ENCODE measurements at regions not wholly inside any gene's neighbourhood (a gene's known extent, or its start where the extent isn't known, plus 50 kb on each side); places are given as distances from the start of the nearest gene placed in this dataset.
A peak's percentile ranks its signal among the peaks of the same experiment; 100 is the strongest.
"Not testable (repeated sequence)": the region's sequence is repeated elsewhere in the genome, so short reads cannot be mapped to it uniquely, and the experiment has no call there.

- CTCF ChIA-PET: no interaction called here
- H3K36me3 Mint-ChIP-seq (ENCODE audit: low read depth): no peaks in the 10 kb centered on the region
- no peak overlapping the region for H3K27ac Mint-ChIP-seq
- H3K4me1 Mint-ChIP-seq (ENCODE audit: low read depth): peaks cover 2% of the 10 kb centered on the region
- H3K27me3 Mint-ChIP-seq (ENCODE audit: low read depth): no peaks in the 10 kb centered on the region
- H3K4me3 Mint-ChIP-seq: no peak overlapping the region
- intact Hi-C loops (cut with micrococcal nuclease): no loop called here
- no peaks in the 10 kb centered on the region for H3K9me3 Mint-ChIP-seq
- DNase-seq: no peak
These were observed 178.1 kb upstream of the IL12B start for GRCh38 chr5:159508344-159508743.

- H3K27me3 Mint-ChIP-seq (ENCODE audit: low read depth): no peaks in the 10 kb centered on the region
- no peak overlapping the region for H3K4me3 Mint-ChIP-seq
- CTCF ChIA-PET: interaction anchor here (0.7 kb wide), 1 partner anchor 668 kb away, joined by 3 read pairs; no protein-coding TSS in a partner anchor
- DNase-seq: no peak
- H3K27ac Mint-ChIP-seq: no peak overlapping the region
- H3K9me3 Mint-ChIP-seq: no peaks in the 10 kb centered on the region
- intact Hi-C loops (cut with micrococcal nuclease): no loop called here
- H3K4me1 Mint-ChIP-seq (ENCODE audit: low read depth): peaks cover 2% of the 10 kb centered on the region
- H3K36me3 Mint-ChIP-seq (ENCODE audit: low read depth): no peaks in the 10 kb centered on the region
These were observed 178.8 kb upstream of the IL12B start for GRCh38 chr5:159509002-159509660.

GRCh38 chr5:159510282-159510681 is 180.0 kb upstream of the IL12B start:
- peaks cover 3% of the 10 kb centered on the region for H3K4me1 Mint-ChIP-seq (ENCODE audit: low read depth)
- no peaks in the 10 kb centered on the region for H3K9me3 Mint-ChIP-seq
- CTCF ChIA-PET: no interaction called here
- no peak for DNase-seq
- H3K36me3 Mint-ChIP-seq (ENCODE audit: low read depth): no peaks in the 10 kb centered on the region
- H3K27ac Mint-ChIP-seq: no peak overlapping the region
- H3K4me3 Mint-ChIP-seq: no peak overlapping the region
- intact Hi-C loops (cut with micrococcal nuclease): no loop called here
- peaks cover 3% of the 10 kb centered on the region for H3K27me3 Mint-ChIP-seq (ENCODE audit: low read depth)

- Mint-ChIP-seq H3K4me3 (no peak overlapping the region), H3K27me3 (ENCODE audit: low read depth) (peaks cover 4% of the 10 kb centered on the region), H3K36me3 (ENCODE audit: low read depth) (no peaks in the 10 kb centered on the region), H3K27ac (no peak overlapping the region), H3K9me3 (no peaks in the 10 kb centered on the region), H3K4me1 (ENCODE audit: low read depth) (peaks cover 9% of the 10 kb centered on the region)
- CTCF ChIA-PET: no interaction called here
- no peak for DNase-seq
- intact Hi-C loops (cut with micrococcal nuclease): no loop called here
These were observed 181.3 kb upstream of the IL12B start for GRCh38 chr5:159511570-159511969.

- no peaks in the 10 kb centered on the region for H3K36me3 Mint-ChIP-seq (ENCODE audit: low read depth)
- intact Hi-C loops (cut with micrococcal nuclease): no loop called here
- peaks cover 4% of the 10 kb centered on the region for H3K27me3 Mint-ChIP-seq (ENCODE audit: low read depth)
- peak overlapping the region; percentile 8 for H3K27ac Mint-ChIP-seq
- H3K4me1 Mint-ChIP-seq (ENCODE audit: low read depth): peaks cover 9% of the 10 kb centered on the region
- H3K4me3 Mint-ChIP-seq: no peak overlapping the region
- H3K9me3 Mint-ChIP-seq: no peaks in the 10 kb centered on the region
- CTCF ChIA-PET: no interaction called here
- no peak for DNase-seq
These were observed 181.8 kb upstream of the IL12B start for GRCh38 chr5:159512064-159512463.

GRCh38 chr5:159514229-159514810 is 184.0 kb upstream of the IL12B start:
- peaks cover 4% of the 10 kb centered on the region for H3K27me3 Mint-ChIP-seq (ENCODE audit: low read depth)
- intact Hi-C loops (cut with micrococcal nuclease): loop anchor here (2.0 kb wide), 2 partner anchors 164 to 358 kb away; no protein-coding TSS in a partner anchor
- H3K27ac Mint-ChIP-seq: no peak overlapping the region
- DNase-seq: no peak
- CTCF ChIA-PET: interaction anchor here (0.6 to 1.5 kb wide), 2 partner anchors 473 to 1431 kb away, joined by 3 to 6 read pairs; no protein-coding TSS in a partner anchor
- peaks cover 9% of the 10 kb centered on the region for H3K4me1 Mint-ChIP-seq (ENCODE audit: low read depth)
- H3K4me3 Mint-ChIP-seq: no peak overlapping the region
- no peaks in the 10 kb centered on the region for H3K9me3 Mint-ChIP-seq
- H3K36me3 Mint-ChIP-seq (ENCODE audit: low read depth): no peaks in the 10 kb centered on the region

GRCh38 chr5:159515197-159515596 is 184.9 kb upstream of the IL12B start:
- Mint-ChIP-seq H3K27ac (no peak overlapping the region), H3K36me3 (ENCODE audit: low read depth) (no peaks in the 10 kb centered on the region), H3K4me3 (no peak overlapping the region), H3K27me3 (ENCODE audit: low read depth) (peaks cover 4% of the 10 kb centered on the region), H3K9me3 (no peaks in the 10 kb centered on the region), H3K4me1 (ENCODE audit: low read depth) (peaks cover 9% of the 10 kb centered on the region)
- no peak for DNase-seq
- intact Hi-C loops (cut with micrococcal nuclease): loop anchor here (1.0 to 5.0 kb wide), 5 partner anchors 164 to 401 kb away; partner anchors contain the start of genes ADRA1B and IL12B
- CTCF ChIA-PET: interaction anchor here (0.5 to 1.5 kb wide), 5 partner anchors 9 to 1432 kb away, joined by 3 to 7 read pairs (median 3); no protein-coding TSS in a partner anchor

GRCh38 chr5:159515909-159516415 is 185.7 kb upstream of the IL12B start:
- Mint-ChIP-seq H3K27ac (no peak overlapping the region), H3K27me3 (ENCODE audit: low read depth) (peaks cover 4% of the 10 kb centered on the region), H3K36me3 (ENCODE audit: low read depth) (no peaks in the 10 kb centered on the region), H3K4me1 (ENCODE audit: low read depth) (peaks cover 9% of the 10 kb centered on the region), H3K4me3 (no peak overlapping the region), H3K9me3 (no peaks in the 10 kb centered on the region)
- peak; percentile 87 for DNase-seq
- CTCF ChIA-PET: interaction anchor here (0.5 to 1.8 kb wide), 17 partner anchors 9 to 1412 kb away, joined by 3 to 8 read pairs (median 4); no protein-coding TSS in a partner anchor
- intact Hi-C loops (cut with micrococcal nuclease): loop anchor here (1.0 to 5.0 kb wide), 8 partner anchors 71 to 471 kb away; partner anchors contain the start of genes ADRA1B and IL12B

- H3K4me1 Mint-ChIP-seq (ENCODE audit: low read depth): peaks cover 9% of the 10 kb centered on the region
- CTCF ChIA-PET: no interaction called here
- H3K27me3 Mint-ChIP-seq (ENCODE audit: low read depth): peaks cover 4% of the 10 kb centered on the region
- H3K9me3 Mint-ChIP-seq: no peaks in the 10 kb centered on the region
- no peaks in the 10 kb centered on the region for H3K36me3 Mint-ChIP-seq (ENCODE audit: low read depth)
- H3K4me3 Mint-ChIP-seq: no peak overlapping the region
- no peak overlapping the region for H3K27ac Mint-ChIP-seq
- intact Hi-C loops (cut with micrococcal nuclease): loop anchor here (5.0 kb wide), 2 partner anchors 186 to 254 kb away; partner anchors contain the start of gene IL12B
- no peak for DNase-seq
These were observed 188.1 kb upstream of the IL12B start for GRCh38 chr5:159518371-159518770.

- Mint-ChIP-seq H3K4me3 (no peak overlapping the region), H3K36me3 (ENCODE audit: low read depth) (no peaks in the 10 kb centered on the region), H3K9me3 (no peaks in the 10 kb centered on the region), H3K4me1 (ENCODE audit: low read depth) (peaks cover 9% of the 10 kb centered on the region), H3K27me3 (ENCODE audit: low read depth) (peaks cover 4% of the 10 kb centered on the region), H3K27ac (no peak overlapping the region)
- intact Hi-C loops (cut with micrococcal nuclease): loop anchor here (5.0 kb wide), 2 partner anchors 187 to 253 kb away; partner anchors contain the start of gene IL12B
- no peak for DNase-seq
- CTCF ChIA-PET: no interaction called here
These were observed 189.1 kb upstream of the IL12B start for GRCh38 chr5:159519365-159519764.

GRCh38 chr5:159522841-159523240 is 192.6 kb upstream of the IL12B start:
- intact Hi-C loops (cut with micrococcal nuclease): no loop called here
- no peak overlapping the region for H3K4me3 Mint-ChIP-seq
- H3K36me3 Mint-ChIP-seq (ENCODE audit: low read depth): no peaks in the 10 kb centered on the region
- no peaks in the 10 kb centered on the region for H3K4me1 Mint-ChIP-seq (ENCODE audit: low read depth)
- H3K9me3 Mint-ChIP-seq: no peaks in the 10 kb centered on the region
- DNase-seq: no peak
- H3K27me3 Mint-ChIP-seq (ENCODE audit: low read depth): no peaks in the 10 kb centered on the region
- no peak overlapping the region for H3K27ac Mint-ChIP-seq
- CTCF ChIA-PET: no interaction called here

GRCh38 chr5:159524279-159524678 is 194.0 kb upstream of the IL12B start:
- H3K27ac Mint-ChIP-seq; DNase-seq; H3K4me1 Mint-ChIP-seq (ENCODE audit: low read depth); H3K4me3 Mint-ChIP-seq; H3K9me3 Mint-ChIP-seq; H3K27me3 Mint-ChIP-seq (ENCODE audit: low read depth); CTCF ChIA-PET; H3K36me3 Mint-ChIP-seq (ENCODE audit: low read depth); intact Hi-C loops (cut with micrococcal nuclease): not testable (repeated sequence)

All from activated naive CD4-positive, alpha-beta T cell treated with anti-CD3 and anti-CD28 coated beads for 36 hours (primary cell).